Caco-2 (cell line): ENCODE measurements at regions not wholly inside any gene's neighbourhood (a gene's known extent, or its start where the extent isn't known, plus 50 kb on each side); places are given as distances from the start of the nearest gene placed in this dataset.

Experiments used
- BruUV-seq: library from RNA; stranded (reverse); fragments of 400-500 nt; replicated peaks from 2 replicates; lab custom pipeline; 2021; lab: Mats Ljungman, UMichigan
- CTCF ChIA-PET: fragments of 300-600 bp; sonication (Branson Sonifier 250); formaldehyde crosslinking; loops from one replicate; lab custom pipeline; 2022; ENCODE audit warnings: antibody characterized with exemption; lab: Charles Lee
- POLR2A ChIA-PET: fragments of 300-600 bp; sonication (Branson Sonifier 250); formaldehyde crosslinking; loops from one replicate; lab custom pipeline; 2022; ENCODE audit warnings: antibody characterized with exemption; lab: Charles Lee
- DNase-seq, 2 experiments: peaks; one replicate each; pipeline versions ENCODE4 v3.0.0 to v3.0.0-alpha.2; 2020 to 2022
- H3K27me3 ChIP-seq: replicated peaks from 2 replicates; pipeline ENCODE4 v1.6.0; 2011; ENCODE audit warnings: low read length; ENCODE audit not compliant: control insufficient read depth, insufficient read depth
- H3K36me3 ChIP-seq: 2 replicates; pipeline ENCODE4 v1.5.1; 2011; ENCODE audit warnings: low read length; ENCODE audit not compliant: control insufficient read depth, insufficient read depth
- H3K4me1 ChIP-seq: fragments of 250-450 bp; sonication (Bioruptor Pico); 2 replicates; pipeline ENCODE4 v1.5.1; 2020; ENCODE audit warnings: mild to moderate bottlenecking
- H3K4me3 ChIP-seq: 2 replicates; pipeline ENCODE4 v1.5.1; 2011; ENCODE audit warnings: low read depth, mild to moderate bottlenecking, control low read depth, low read length
- H3K9me3 ChIP-seq: fragments of 250-450 bp; sonication (Bioruptor Pico); 2 replicates; pipeline ENCODE4 v1.5.1; 2020; ENCODE audit warnings: mild to moderate bottlenecking, moderate library complexity
- H3K27ac Mint-ChIP-seq: one replicate; pipeline ENCODE4 v1.8.0; 2022; ENCODE audit warnings: mixed read lengths; ENCODE audit not compliant: unreplicated experiment
- H3K27me3 Mint-ChIP-seq: one replicate; pipeline ENCODE4 v1.8.0; 2022; ENCODE audit warnings: mixed read lengths; ENCODE audit not compliant: insufficient read depth, unreplicated experiment
- H3K36me3 Mint-ChIP-seq: one replicate; pipeline ENCODE4 v1.8.0; 2022; ENCODE audit warnings: mild to moderate bottlenecking, mixed read lengths; ENCODE audit not compliant: insufficient read depth, unreplicated experiment
- H3K4me1 Mint-ChIP-seq: one replicate; pipeline ENCODE4 v1.8.0; 2022; ENCODE audit warnings: low read depth, mixed read lengths; ENCODE audit not compliant: unreplicated experiment
- H3K4me3 Mint-ChIP-seq: one replicate; pipeline ENCODE4 v1.8.0; 2022; ENCODE audit warnings: mild to moderate bottlenecking, moderate library complexity, mixed read lengths; ENCODE audit not compliant: unreplicated experiment
- H3K9me3 Mint-ChIP-seq: one replicate; pipeline ENCODE4 v1.8.0; 2022; ENCODE audit warnings: mixed read lengths; ENCODE audit not compliant: unreplicated experiment
- CTCF ChIP-seq, 2 experiments: fragments of 200-600 bp in 1 of 2; IDR thresholded peaks; 1 replicate in 1 of 2; 2 replicates in 1 of 2; pipeline versions ENCODE4 v1.5.1 to v1.8.0; 2011 to 2022; ENCODE audit warnings: antibody characterized with exemption in 1 of 2, control low read depth in 1 of 2, inconsistent platforms in 1 of 2, low read depth in 1 of 2, low read length in 1 of 2, mild to moderate bottlenecking in 1 of 2, moderate library complexity in 1 of 2; ENCODE audit not compliant: insufficient read depth in 1 of 2, severe bottlenecking in 1 of 2, unreplicated experiment in 1 of 2
- intact Hi-C: fragments of 100-400 bp; cut with micrococcal nuclease; formaldehyde crosslinking; loops from one replicate; pipeline ENCODE4 v1.10.0; 2022; ENCODE audit not compliant: unreplicated experiment

DNA sequence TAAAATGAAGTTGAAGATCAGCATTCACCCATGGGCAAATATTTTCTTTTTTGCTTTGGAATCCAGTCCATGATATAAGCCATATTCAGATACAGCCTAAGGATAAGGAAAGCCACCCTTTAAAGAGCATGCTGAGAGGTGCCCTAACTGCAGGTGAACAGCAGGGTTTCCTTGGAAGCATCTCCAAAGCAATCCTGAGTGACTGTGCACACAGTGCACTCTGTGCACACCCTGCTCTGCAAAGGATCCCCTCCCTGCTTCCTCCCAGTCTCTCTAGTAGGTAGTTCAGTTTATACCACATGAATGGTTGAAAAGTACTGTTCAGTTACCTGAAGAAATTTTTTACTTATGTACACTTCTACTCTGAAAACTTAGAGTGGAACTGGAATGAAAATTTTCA, 491.4 kb downstream of the RASEF start:
- Mint-ChIP-seq H3K4me3 (no peak overlapping the region), H3K4me1 (no peaks in the 10 kb centered on the region), H3K27me3 (no peaks in the 10 kb centered on the region), H3K27ac (no peak overlapping the region), H3K36me3 (no peaks in the 10 kb centered on the region), H3K9me3 (peaks cover 10% of the 10 kb centered on the region)
- ChIA-PET CTCF (no interaction called here), POLR2A (no interaction called here)
- Histone ChIP-seq H3K4me3 (no peak overlapping the region), H3K27me3 (no peaks in the 10 kb centered on the region), H3K9me3 (no peaks in the 10 kb centered on the region), H3K36me3 (no peaks in the 10 kb centered on the region), H3K4me1 (no peaks in the 10 kb centered on the region)
- BruUV-seq, result no TSS peak
- no peak for DNase-seq
- intact Hi-C loops, result no loop called here
- TF ChIP-seq CTCF (IDR thresholded peaks at IDR 0.05; ENCODE audit: insufficient read depth in 1 of 2, low read depth in 1 of 2, low read length in 1 of 2, severe bottlenecking in 1 of 2, unreplicated experiment in 1 of 2), result no peak

GRCh38 chr9:82572146-82572545, 490.8 kb downstream of the RASEF start:
- POLR2A ChIA-PET, result no interaction called here
- no peaks in the 10 kb centered on the region for H3K36me3 ChIP-seq
- Mint-ChIP-seq H3K27me3 (no peaks in the 10 kb centered on the region), H3K4me3 (no peak overlapping the region), H3K27ac (no peak overlapping the region), H3K9me3 (peaks cover 10% of the 10 kb centered on the region), H3K36me3 (no peaks in the 10 kb centered on the region), H3K4me1 (no peaks in the 10 kb centered on the region)
- no peak for DNase-seq
- BruUV-seq, result no TSS peak
- no peaks in the 10 kb centered on the region for H3K9me3 ChIP-seq
- CTCF ChIA-PET, result no interaction called here
- no peaks in the 10 kb centered on the region for H3K4me1 ChIP-seq
- intact Hi-C loops, result no loop called here
- H3K4me3 ChIP-seq, result no peak overlapping the region
- H3K27me3 ChIP-seq, result no peaks in the 10 kb centered on the region
- no peak for TF ChIP-seq CTCF (IDR thresholded peaks at IDR 0.05; ENCODE audit: insufficient read depth in 1 of 2, low read depth in 1 of 2, low read length in 1 of 2, severe bottlenecking in 1 of 2, unreplicated experiment in 1 of 2)

DNA sequence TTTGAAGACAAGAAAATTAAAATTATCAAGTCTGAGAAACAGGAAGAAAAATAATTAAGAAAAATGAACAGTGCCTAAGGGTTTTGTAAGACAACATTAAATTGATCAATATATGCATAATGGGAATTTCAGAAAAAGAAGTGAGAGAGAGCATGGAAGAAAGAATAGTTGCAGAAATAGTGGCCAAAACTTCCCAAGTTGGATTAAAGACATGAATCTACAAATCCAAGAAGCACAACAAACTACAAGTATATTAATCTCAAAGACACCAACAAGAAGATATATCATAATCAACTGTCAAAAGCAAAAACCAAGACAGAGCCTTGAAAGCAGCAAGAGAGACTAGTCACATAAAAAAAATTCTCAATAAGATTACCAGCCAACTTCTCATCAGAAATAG, 488.0 kb downstream of the RASEF start:
- POLR2A ChIA-PET, result no interaction called here
- H3K36me3 Mint-ChIP-seq, result no peaks in the 10 kb centered on the region
- Histone ChIP-seq H3K9me3 (no peaks in the 10 kb centered on the region), H3K36me3 (no peaks in the 10 kb centered on the region), H3K27me3 (no peaks in the 10 kb centered on the region), H3K4me3 (no peak overlapping the region), H3K4me1 (no peaks in the 10 kb centered on the region)
- H3K27me3 Mint-ChIP-seq, result no peaks in the 10 kb centered on the region
- intact Hi-C loops, result no loop called here
- no TSS peak for BruUV-seq
- no peaks in the 10 kb centered on the region for H3K4me1 Mint-ChIP-seq
- no peak overlapping the region for H3K27ac Mint-ChIP-seq
- H3K4me3 Mint-ChIP-seq, result no peak overlapping the region
- DNase-seq, result no peak
- peaks cover 10% of the 10 kb centered on the region for H3K9me3 Mint-ChIP-seq
- CTCF ChIA-PET, result no interaction called here
- no peak for TF ChIP-seq CTCF (IDR thresholded peaks at IDR 0.05; ENCODE audit: insufficient read depth in 1 of 2, low read depth in 1 of 2, low read length in 1 of 2, severe bottlenecking in 1 of 2, unreplicated experiment in 1 of 2)
